IMR-90 (cell line): ENCODE measurements at regions not wholly inside any gene's neighbourhood (a gene's known extent, or its start where the extent isn't known, plus 50 kb on each side); places are given as distances from the start of the nearest gene placed in this dataset.

ENCODE experiments used
- CEBPB ChIP-seq: IDR thresholded peaks from 2 replicates; pipeline ENCODE4 v1.6.1; 2012; ENCODE audit warnings: low read depth, low read length, improper control_type of control experiment
- FOS ChIP-seq: fragments of 150-350 bp; IDR thresholded peaks from 2 replicates; pipeline ENCODE4 v1.6.1; 2016; ENCODE audit warnings: low read depth, low read length
- MAZ ChIP-seq: IDR thresholded peaks from 2 replicates; pipeline ENCODE4 v1.6.1; 2012; ENCODE audit warnings: low read depth, mild to moderate bottlenecking, low read length, improper control_type of control experiment, moderate library complexity, borderline replicate concordance
- POLR2A ChIP-seq: IDR thresholded peaks from 2 replicates; pipeline ENCODE4 v1.6.1; 2012; ENCODE audit warnings: mild to moderate bottlenecking, low read depth, low read length
- RAD21 ChIP-seq: IDR thresholded peaks from 2 replicates; pipeline ENCODE4 v1.6.1; 2012; ENCODE audit warnings: low read length, improper control_type of control experiment
- TF ChIP-seq, protein P1 (sequence below): conservative IDR thresholded peaks from 2 replicates; pipeline ENCODE4 v1.5.1; 2012; ENCODE audit warnings: mild to moderate bottlenecking, low read depth, low read length, improper control_type of control experiment
- TF ChIP-seq, protein P2 (sequence below): fragments of 150-350 bp; IDR thresholded peaks from 2 replicates; pipeline ENCODE4 v1.6.1; 2016; ENCODE audit warnings: low read depth, mild to moderate bottlenecking, low read length, moderate library complexity, borderline replicate concordance

DNA sequence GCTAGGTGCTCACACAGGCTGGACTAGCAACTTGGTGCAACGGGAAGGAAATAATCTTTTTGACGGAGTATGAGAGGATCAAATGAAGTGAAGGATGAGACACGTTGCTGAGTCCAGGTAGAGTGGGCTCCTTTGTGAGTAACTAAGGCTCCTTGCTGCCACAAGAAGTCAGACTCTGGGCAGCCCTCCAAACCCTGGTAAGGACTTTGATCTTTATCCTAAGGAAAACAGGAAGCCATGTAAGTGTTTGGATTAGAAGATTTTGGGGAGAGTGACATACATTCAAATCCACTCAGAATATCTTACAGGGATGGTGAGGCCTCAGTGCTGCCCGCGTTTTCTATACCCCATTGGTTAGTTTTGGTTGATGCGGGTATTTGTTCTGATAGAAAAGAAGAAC is 155.9 kb upstream of the RAG2 start:
- TF ChIP-seq, protein P1, sequence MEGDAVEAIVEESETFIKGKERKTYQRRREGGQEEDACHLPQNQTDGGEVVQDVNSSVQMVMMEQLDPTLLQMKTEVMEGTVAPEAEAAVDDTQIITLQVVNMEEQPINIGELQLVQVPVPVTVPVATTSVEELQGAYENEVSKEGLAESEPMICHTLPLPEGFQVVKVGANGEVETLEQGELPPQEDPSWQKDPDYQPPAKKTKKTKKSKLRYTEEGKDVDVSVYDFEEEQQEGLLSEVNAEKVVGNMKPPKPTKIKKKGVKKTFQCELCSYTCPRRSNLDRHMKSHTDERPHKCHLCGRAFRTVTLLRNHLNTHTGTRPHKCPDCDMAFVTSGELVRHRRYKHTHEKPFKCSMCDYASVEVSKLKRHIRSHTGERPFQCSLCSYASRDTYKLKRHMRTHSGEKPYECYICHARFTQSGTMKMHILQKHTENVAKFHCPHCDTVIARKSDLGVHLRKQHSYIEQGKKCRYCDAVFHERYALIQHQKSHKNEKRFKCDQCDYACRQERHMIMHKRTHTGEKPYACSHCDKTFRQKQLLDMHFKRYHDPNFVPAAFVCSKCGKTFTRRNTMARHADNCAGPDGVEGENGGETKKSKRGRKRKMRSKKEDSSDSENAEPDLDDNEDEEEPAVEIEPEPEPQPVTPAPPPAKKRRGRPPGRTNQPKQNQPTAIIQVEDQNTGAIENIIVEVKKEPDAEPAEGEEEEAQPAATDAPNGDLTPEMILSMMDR: no peak
- TF ChIP-seq FOS (no peak), MAZ (no peak), CEBPB (no peak), POLR2A (no peak), RAD21 (no peak)
- TF ChIP-seq, protein P2, sequence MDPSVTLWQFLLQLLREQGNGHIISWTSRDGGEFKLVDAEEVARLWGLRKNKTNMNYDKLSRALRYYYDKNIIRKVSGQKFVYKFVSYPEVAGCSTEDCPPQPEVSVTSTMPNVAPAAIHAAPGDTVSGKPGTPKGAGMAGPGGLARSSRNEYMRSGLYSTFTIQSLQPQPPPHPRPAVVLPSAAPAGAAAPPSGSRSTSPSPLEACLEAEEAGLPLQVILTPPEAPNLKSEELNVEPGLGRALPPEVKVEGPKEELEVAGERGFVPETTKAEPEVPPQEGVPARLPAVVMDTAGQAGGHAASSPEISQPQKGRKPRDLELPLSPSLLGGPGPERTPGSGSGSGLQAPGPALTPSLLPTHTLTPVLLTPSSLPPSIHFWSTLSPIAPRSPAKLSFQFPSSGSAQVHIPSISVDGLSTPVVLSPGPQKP: no peak
